Activated CD8-positive, alpha-beta memory T cell treated with anti-CD3 and anti-CD28 coated beads, Interleukin-2, amount 10 ng/mL, durations not matched to agents 7 days and 5 days (primary cell): ENCODE measurements at regions not wholly inside any gene's neighbourhood (a gene's known extent, or its start where the extent isn't known, plus 50 kb on each side); places are given as distances from the start of the nearest gene placed in this dataset.

Source experiments
- ATAC-seq: fragments of 150-1000 bp; cut with Tn5 transposase; one replicate; pipeline ENCODE4 v1.10.0; 2021; ENCODE audit warnings: moderate library complexity
- CTCF ChIA-PET: fragments of 350-600 bp; sonication (Branson Sonifier 250); formaldehyde crosslinking; loops from one replicate; lab custom pipeline; 2021; ENCODE audit warnings: antibody characterized with exemption; lab: Charles Lee
- DNase-seq: peaks from one replicate; pipeline ENCODE4 v3.0.0-alpha.2; 2020
- H3K27ac Mint-ChIP-seq: one replicate; pipeline ENCODE4 v1.8.0; 2021; ENCODE audit warnings: mild to moderate bottlenecking, mixed read lengths
- H3K27me3 Mint-ChIP-seq: one replicate; pipeline ENCODE4 v1.8.0; 2021; ENCODE audit warnings: mixed read lengths
- H3K36me3 Mint-ChIP-seq: one replicate; pipeline ENCODE4 v1.8.0; 2021; ENCODE audit warnings: mild to moderate bottlenecking, mixed read lengths
- H3K4me1 Mint-ChIP-seq: one replicate; pipeline ENCODE4 v1.8.0; 2021; ENCODE audit warnings: mixed read lengths
- H3K4me3 Mint-ChIP-seq: one replicate; pipeline ENCODE4 v1.8.0; 2021; ENCODE audit warnings: mild to moderate bottlenecking, moderate library complexity, mixed read lengths
- H3K9me3 Mint-ChIP-seq: one replicate; pipeline ENCODE4 v1.8.0; 2022; ENCODE audit warnings: low read depth, mixed read lengths

GRCh38 chr2:30351116-30351515 is 95.9 kb upstream of the LCLAT1 start:
- ATAC-seq (no peak), DNase-seq (no peak)
- no peaks in the 10 kb centered on the region for H3K9me3 Mint-ChIP-seq
- H3K4me3 Mint-ChIP-seq, result no peak overlapping the region
- CTCF ChIA-PET, result interaction anchor here (0.8 kb wide), 1 partner anchor 12 kb away, joined by 3 read pairs; no protein-coding TSS in a partner anchor
- no peaks in the 10 kb centered on the region for H3K27me3 Mint-ChIP-seq
- H3K4me1 Mint-ChIP-seq, result no peaks in the 10 kb centered on the region
- no peak overlapping the region for H3K27ac Mint-ChIP-seq
- no peaks in the 10 kb centered on the region for H3K36me3 Mint-ChIP-seq

GRCh38 chr2:30351949-30352348 is 95.1 kb upstream of the LCLAT1 start:
- Mint-ChIP-seq H3K36me3 (no peaks in the 10 kb centered on the region), H3K4me3 (no peak overlapping the region), H3K9me3 (no peaks in the 10 kb centered on the region), H3K4me1 (no peaks in the 10 kb centered on the region), H3K27ac (no peak overlapping the region), H3K27me3 (no peaks in the 10 kb centered on the region)
- no peak for ATAC-seq
- CTCF ChIA-PET, result no interaction called here
- DNase-seq, result no peak

- Mint-ChIP-seq H3K27me3 (no peaks in the 10 kb centered on the region), H3K4me1 (no peaks in the 10 kb centered on the region), H3K27ac (no peak overlapping the region), H3K9me3 (no peaks in the 10 kb centered on the region), H3K36me3 (no peaks in the 10 kb centered on the region), H3K4me3 (no peak overlapping the region)
- ATAC-seq (no peak), DNase-seq (no peak)
- CTCF ChIA-PET, result interaction anchor here (1.2 kb wide), 1 partner anchor 8 kb away, joined by 3 read pairs; no protein-coding TSS in a partner anchor
These were observed 92.9 kb upstream of the LCLAT1 start for GRCh38 chr2:30354150-30354549.

DNA sequence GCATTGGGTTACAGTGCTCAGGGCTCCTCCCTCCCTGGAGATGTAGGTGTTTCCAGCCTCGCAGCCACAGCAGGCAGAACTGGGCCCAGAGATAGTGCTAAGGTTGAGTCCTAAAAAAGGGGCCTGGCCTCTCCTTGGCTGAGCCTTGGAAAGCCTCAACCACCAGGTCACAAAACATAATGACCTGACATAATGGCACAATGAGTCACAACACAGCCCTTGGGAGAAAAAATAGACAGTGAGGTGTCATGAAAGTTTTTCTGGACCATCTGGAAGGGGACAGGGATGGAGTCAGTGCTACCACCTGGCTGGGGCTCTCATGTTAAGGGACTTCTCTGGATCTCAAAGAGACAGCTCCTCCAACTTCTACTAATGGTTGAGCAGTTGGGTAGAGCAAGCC is 92.4 kb upstream of the LCLAT1 start:
- DNase-seq (no peak), ATAC-seq (no peak)
- H3K27me3 Mint-ChIP-seq, result no peaks in the 10 kb centered on the region
- H3K27ac Mint-ChIP-seq, result no peak overlapping the region
- no peaks in the 10 kb centered on the region for H3K36me3 Mint-ChIP-seq
- H3K4me1 Mint-ChIP-seq, result no peaks in the 10 kb centered on the region
- CTCF ChIA-PET, result interaction anchor here (1.2 kb wide), 1 partner anchor 7 kb away, joined by 3 read pairs; no protein-coding TSS in a partner anchor
- H3K4me3 Mint-ChIP-seq, result no peak overlapping the region
- no peaks in the 10 kb centered on the region for H3K9me3 Mint-ChIP-seq

DNA sequence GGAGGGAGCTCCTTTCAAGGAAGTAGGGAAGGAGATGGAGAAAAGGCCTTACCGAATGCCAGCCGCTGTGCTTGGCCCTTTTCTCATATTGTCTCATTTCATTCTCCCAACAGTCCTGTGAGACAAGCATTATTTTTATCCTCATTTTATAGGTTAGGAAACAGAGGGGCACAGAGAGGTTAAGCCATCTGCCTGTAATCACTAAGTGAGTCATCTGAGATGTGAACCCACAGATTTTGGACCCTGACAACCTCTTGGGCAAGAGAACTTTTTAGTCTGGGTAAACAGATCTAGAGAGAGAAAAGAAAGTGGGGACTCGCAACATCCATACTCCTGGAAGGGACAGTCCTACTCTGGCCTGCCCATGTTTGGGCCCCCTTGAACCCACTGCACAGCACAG is 91.7 kb upstream of the LCLAT1 start:
- no peaks in the 10 kb centered on the region for H3K36me3 Mint-ChIP-seq
- CTCF ChIA-PET, result interaction anchor here (1.3 kb wide), 1 partner anchor 115 kb away, joined by 3 read pairs; no protein-coding TSS in a partner anchor
- H3K4me3 Mint-ChIP-seq, result no peak overlapping the region
- H3K27ac Mint-ChIP-seq, result no peak overlapping the region
- no peak for ATAC-seq
- H3K9me3 Mint-ChIP-seq, result no peaks in the 10 kb centered on the region
- no peak for DNase-seq
- H3K27me3 Mint-ChIP-seq, result no peaks in the 10 kb centered on the region
- no peaks in the 10 kb centered on the region for H3K4me1 Mint-ChIP-seq

DNA sequence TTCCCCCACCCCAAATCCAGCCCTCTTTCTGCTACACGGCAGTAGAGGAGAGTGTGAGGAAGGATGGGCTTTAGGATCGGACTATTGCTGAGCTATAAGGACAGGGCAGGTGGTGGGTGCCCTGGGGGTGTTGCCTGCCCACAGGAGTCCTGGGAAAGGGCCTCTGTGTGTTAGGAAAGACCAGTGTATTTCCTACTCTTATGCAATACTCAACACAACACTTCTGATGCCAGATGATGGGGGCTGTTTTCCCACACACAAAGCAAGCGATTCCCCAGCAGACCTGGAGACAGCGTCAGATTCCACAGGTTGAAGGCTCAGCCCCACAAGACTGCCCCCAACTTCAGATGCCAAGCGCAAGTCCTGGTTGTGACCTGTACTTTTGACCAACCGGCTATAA is 91.0 kb upstream of the LCLAT1 start:
- Mint-ChIP-seq H3K4me3 (no peak overlapping the region), H3K27ac (no peak overlapping the region), H3K36me3 (no peaks in the 10 kb centered on the region), H3K27me3 (no peaks in the 10 kb centered on the region), H3K4me1 (peaks cover 1% of the 10 kb centered on the region), H3K9me3 (no peaks in the 10 kb centered on the region)
- ATAC-seq, result no peak
- no peak for DNase-seq
- CTCF ChIA-PET, result interaction anchor here (0.7 to 1.3 kb wide), 2 partner anchors 116 to 147 kb away, joined by 3 read pairs; no protein-coding TSS in a partner anchor

DNA sequence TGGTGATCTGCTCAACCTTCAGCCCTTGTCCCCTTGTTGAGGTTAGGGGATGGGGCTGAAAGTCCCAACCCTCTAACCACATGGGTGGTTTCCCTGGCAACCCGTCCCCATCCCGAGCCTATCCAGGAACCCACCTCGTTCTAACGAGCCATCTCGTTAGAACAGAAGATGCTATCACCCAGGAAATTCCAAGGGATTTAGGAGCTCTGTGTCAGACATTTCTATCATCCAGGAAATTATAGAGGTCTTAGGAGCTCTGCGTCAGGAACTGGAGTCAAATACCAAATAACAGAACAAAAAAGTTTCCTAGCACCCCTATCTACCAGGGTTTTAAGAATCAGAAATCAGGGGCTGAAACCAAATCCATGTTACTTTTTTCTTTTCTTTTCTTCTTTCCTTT is 90.3 kb upstream of the LCLAT1 start:
- peaks cover 8% of the 10 kb centered on the region for H3K4me1 Mint-ChIP-seq
- no peaks in the 10 kb centered on the region for H3K27me3 Mint-ChIP-seq
- ATAC-seq (no peak), DNase-seq (no peak)
- no peak overlapping the region for H3K27ac Mint-ChIP-seq
- no peaks in the 10 kb centered on the region for H3K9me3 Mint-ChIP-seq
- CTCF ChIA-PET, result interaction anchor here (1.0 kb wide), 1 partner anchor 74 kb away, joined by 3 read pairs; no protein-coding TSS in a partner anchor
- H3K4me3 Mint-ChIP-seq, result no peak overlapping the region
- H3K36me3 Mint-ChIP-seq, result no peaks in the 10 kb centered on the region

- no peaks in the 10 kb centered on the region for H3K9me3 Mint-ChIP-seq
- DNase-seq (no peak), ATAC-seq (no peak)
- H3K27me3 Mint-ChIP-seq, result no peaks in the 10 kb centered on the region
- peaks cover 17% of the 10 kb centered on the region for H3K4me1 Mint-ChIP-seq
- H3K27ac Mint-ChIP-seq, result no peak overlapping the region
- H3K36me3 Mint-ChIP-seq, result no peaks in the 10 kb centered on the region
- CTCF ChIA-PET, result interaction anchor here (1.5 kb wide), 1 partner anchor 149 kb away, joined by 3 read pairs; no protein-coding TSS in a partner anchor
- H3K4me3 Mint-ChIP-seq, result no peak overlapping the region
These were observed 88.7 kb upstream of the LCLAT1 start for GRCh38 chr2:30358351-30358750.

- ATAC-seq, result no peak
These were observed 88.2 kb upstream of the LCLAT1 start for GRCh38 chr2:30358842-30359241.

DNA sequence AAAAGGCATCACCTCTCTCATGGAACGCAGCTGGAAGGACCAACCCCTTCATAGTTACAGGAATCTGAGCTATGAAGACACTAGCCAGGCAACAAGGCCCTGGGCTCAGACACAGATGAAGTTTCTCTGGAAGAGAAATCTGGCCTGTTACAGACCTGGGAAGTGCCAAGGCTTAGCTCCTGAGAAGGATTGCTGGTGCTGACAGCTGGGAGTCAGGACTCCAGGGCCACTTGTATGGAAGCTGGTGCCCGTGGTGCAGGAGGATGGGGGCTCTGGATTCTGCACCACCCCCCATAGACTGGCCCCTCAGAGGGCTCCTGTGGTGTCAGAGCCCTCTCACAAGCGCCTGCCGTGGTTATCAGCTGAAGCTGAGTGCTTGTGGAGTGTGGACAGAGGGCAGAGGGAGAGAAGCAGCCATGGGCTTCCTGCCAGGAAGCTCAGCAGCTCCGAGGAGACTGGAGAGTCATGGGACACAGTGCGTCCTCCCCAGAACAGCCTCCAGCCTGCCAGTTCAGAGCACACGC is 87.3 kb upstream of the LCLAT1 start:
- H3K27ac Mint-ChIP-seq, result no peak overlapping the region
- no peaks in the 10 kb centered on the region for H3K27me3 Mint-ChIP-seq
- H3K36me3 Mint-ChIP-seq, result no peaks in the 10 kb centered on the region
- no peak for ATAC-seq
- no peaks in the 10 kb centered on the region for H3K9me3 Mint-ChIP-seq
- CTCF ChIA-PET, result interaction anchor here (1.0 kb wide), 1 partner anchor 15 kb away, joined by 3 read pairs; no protein-coding TSS in a partner anchor
- H3K4me3 Mint-ChIP-seq, result no peak overlapping the region
- H3K4me1 Mint-ChIP-seq, result peaks cover 17% of the 10 kb centered on the region
- no peak for DNase-seq

More at GRCh38 chr2:30358842-30359241, 88.2 kb upstream of the LCLAT1 start:
- CTCF ChIA-PET, result interaction anchor here (1.5 kb wide), 1 partner anchor 149 kb away, joined by 3 read pairs; no protein-coding TSS in a partner anchor
- DNase-seq, result no peak
- Mint-ChIP-seq H3K36me3 (no peaks in the 10 kb centered on the region), H3K4me1 (peaks cover 17% of the 10 kb centered on the region), H3K27ac (no peak overlapping the region), H3K9me3 (no peaks in the 10 kb centered on the region), H3K27me3 (no peaks in the 10 kb centered on the region), H3K4me3 (no peak overlapping the region)

DNA sequence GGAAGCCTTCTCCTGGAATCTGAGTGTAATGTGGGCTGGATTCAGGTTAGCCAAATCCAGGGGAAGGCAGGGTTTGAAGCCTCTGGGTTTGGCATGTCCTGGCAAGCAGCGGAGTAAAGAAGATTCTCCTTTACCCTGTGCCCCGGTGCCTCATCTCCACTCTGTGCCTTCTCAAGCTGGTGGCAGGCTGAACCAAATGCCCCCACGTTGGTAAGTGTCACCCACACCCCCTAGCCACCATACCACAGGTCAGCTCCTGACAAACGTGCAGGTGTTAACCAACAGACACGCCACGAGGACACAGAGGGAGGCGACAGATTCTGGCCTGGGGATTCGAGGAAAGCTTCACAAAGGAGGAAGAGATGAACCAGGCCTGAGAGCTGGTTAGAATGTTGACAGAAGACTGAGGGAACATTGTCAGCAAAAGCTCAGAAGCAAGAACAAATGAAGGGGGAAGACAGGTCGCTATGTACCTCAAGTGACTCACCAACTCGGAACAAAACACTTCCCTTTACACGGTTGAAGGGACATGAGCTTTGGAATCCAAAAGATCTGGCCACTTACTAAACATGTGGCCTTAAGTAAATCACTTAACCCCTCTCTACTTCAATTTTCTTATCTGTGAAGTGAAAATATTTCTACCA is 85.2 kb upstream of the LCLAT1 start:
- Mint-ChIP-seq H3K27me3 (no peaks in the 10 kb centered on the region), H3K4me3 (no peak overlapping the region), H3K36me3 (no peaks in the 10 kb centered on the region), H3K9me3 (no peaks in the 10 kb centered on the region), H3K27ac (no peak overlapping the region), H3K4me1 (peaks cover 29% of the 10 kb centered on the region)
- CTCF ChIA-PET, result interaction anchor here (1.2 to 1.6 kb wide), 2 partner anchors 8 to 122 kb away, joined by 3 to 5 read pairs; no protein-coding TSS in a partner anchor
- ATAC-seq (no peak), DNase-seq (no peak)

- no peaks in the 10 kb centered on the region for H3K36me3 Mint-ChIP-seq
- no peak overlapping the region for H3K27ac Mint-ChIP-seq
- no peak for ATAC-seq
- CTCF ChIA-PET, result interaction anchor here (0.7 to 1.6 kb wide), 3 partner anchors 9 to 123 kb away, joined by 3 to 5 read pairs (median 3); no protein-coding TSS in a partner anchor
- H3K9me3 Mint-ChIP-seq, result no peaks in the 10 kb centered on the region
- H3K4me1 Mint-ChIP-seq, result peaks cover 30% of the 10 kb centered on the region
- DNase-seq, result no peak
- H3K4me3 Mint-ChIP-seq, result no peak overlapping the region
- H3K27me3 Mint-ChIP-seq, result no peaks in the 10 kb centered on the region
These were observed 84.5 kb upstream of the LCLAT1 start for GRCh38 chr2:30362468-30363081.

DNA sequence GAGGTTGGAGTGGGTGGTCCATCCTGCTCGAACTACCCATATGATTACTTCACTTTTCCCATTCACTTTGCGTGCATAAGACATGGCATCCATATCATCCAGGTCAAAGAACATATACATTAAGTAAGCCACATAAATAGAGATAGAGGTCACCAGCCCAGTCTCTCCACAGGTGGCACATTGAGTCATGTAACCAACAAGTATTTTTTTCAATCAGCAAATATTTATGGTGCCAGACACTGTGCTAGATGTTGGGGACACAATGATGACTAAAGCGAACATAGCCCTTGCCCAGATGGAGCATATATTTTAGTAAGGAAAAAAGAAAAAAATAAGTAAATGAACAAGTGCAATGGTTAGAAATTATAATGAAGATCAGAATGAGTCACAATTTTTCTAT is 83.6 kb upstream of the LCLAT1 start:
- Mint-ChIP-seq H3K27ac (no peak overlapping the region), H3K36me3 (no peaks in the 10 kb centered on the region), H3K4me1 (peaks cover 30% of the 10 kb centered on the region), H3K27me3 (no peaks in the 10 kb centered on the region), H3K4me3 (no peak overlapping the region), H3K9me3 (no peaks in the 10 kb centered on the region)
- DNase-seq (no peak), ATAC-seq (no peak)
- CTCF ChIA-PET, result no interaction called here
